ENCODE measurements at regions not wholly inside any gene's neighbourhood (a gene's known extent, or its start where the extent isn't known, plus 50 kb on each side); places are given as distances from the start of the nearest gene placed in this dataset.

DNA sequence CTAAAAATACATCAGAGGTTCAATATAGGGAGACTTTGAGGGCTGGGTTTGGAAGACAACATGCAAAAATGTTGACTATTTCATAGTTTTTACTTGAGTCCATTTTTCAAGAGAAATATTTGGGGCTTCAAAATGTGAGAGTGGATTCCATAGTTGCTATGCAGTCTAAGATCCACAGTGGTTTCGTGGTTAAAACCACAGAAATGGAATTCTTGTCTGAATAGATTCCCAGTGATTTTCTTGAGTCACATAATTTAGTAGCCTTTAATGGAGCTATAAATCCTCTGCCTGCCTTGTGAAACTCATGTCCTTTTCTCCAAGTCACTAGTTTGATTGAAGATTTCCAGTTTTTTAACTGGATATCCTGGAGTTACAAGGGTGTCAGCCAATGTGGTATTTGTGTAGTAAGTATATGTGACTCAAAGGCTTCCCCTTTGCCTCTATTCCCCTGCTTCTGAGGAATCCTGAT is 94.7 kb upstream of the RBMS3 start:
- no peak for DNase-seq (ENCODE audit: low spot score)

DNA sequence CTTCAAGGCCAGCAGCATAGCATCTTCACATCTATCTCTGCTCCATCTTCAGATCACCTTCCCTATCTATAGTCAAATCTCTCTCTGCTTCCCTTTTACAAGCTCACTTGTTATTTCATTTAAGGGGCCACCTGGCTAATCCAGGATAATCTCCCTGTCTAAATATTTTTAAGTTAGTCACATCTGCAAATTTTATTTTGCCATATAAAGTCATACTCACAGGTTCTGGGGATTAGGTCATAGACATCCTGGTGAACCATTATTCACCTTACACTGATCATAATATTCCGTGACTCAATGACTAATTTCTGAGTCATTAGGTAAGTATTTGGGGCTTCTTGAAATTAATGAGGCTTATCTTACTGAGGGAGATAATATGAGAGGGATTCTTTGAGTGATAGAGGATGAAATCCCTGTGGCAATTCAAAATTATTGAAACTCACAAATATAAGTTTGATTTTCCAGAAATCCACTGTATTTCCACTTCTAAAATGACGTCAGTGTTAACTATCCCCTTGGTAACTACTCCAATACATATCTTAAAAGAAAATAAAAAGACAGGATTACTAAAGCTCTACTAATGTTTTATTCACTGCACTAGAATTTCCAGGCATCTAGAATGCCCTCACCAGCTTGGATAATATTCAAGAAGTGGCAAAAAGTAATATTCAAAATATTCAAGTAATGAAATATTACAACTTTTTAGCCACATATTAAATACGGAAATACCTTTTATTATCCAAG is 93.7 kb upstream of the RBMS3 start:
- DNase-seq (ENCODE audit: low spot score): no peak

DNA sequence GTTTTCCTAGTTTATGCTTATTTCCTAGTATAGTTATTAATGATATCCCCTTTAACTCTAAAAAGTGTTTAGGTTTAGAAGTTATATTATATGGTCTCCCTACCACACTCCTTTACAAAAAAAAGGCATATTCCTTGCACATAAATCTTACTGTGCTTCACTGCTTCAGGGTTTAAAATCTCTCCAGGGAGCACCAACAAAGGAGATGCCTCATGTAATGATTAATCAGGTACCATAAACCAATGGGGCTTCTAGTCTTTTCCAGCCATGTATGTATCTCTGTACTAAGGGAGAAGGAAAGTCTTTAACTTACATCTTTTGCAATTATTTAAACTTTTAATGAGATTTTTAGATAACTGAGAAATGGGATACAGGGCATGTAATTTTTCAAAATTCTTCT is 91.5 kb upstream of the RBMS3 start:
- DNase-seq (ENCODE audit: low spot score): no peak

DNA sequence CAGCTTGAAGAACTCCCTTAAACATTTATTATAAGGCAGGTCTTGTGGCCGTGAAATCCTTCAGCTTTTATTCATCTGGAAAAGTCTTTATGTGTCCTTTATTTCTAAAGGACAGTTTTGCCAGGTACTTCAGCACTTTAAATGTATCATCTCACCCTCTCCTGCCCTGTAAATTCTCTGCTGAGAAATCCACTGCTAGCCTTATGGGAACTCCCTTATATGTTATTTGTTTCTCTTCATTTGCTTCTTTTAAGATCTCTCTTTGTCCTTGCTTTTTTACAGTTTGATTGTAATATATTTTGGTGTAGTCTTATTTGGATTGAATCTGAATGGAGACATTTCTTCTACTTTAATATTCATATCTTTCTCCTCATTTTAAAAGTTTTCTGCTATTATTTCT is 86.7 kb upstream of the RBMS3 start:
- DNase-seq (ENCODE audit: low spot score): no peak

DNA sequence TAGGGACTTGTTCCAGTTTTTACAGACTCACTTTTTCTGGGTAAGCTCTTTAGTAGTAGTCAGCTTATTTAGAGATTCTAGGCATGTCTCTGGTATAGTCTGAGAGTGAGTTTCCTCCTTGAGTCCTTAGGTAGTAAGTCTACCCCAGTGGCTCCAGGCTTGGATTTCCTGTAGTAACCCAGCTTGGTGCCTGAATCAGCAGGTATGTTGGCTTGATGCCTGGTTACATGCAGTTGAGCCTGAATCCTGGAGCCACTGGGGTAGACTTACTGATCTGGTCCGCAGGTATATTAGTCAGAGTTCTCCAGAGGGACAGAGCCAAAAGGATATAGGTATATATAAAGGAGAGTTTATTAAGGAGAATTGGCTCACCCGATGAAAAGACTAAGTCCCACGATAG is 85.8 kb upstream of the RBMS3 start:
- DNase-seq (ENCODE audit: low spot score): peak; percentile 6

DNA sequence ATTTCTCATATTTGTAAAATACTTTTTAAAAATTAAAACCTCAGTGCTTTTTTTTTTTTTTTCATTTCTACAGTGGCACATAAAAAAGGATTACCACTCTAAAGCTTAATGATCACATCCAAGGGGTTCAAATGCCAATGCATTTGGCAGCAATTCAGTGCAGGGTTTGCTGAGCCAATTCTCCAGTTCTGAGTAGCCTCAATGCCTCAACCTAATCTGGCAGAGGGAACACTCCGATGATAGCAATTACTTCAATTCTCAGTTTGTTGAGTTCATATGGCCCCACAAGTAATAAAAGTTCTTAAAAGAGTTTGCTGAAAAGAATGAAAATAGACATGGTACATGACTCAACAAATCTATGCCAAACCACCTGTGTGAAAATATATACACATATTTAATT is 79.3 kb upstream of the RBMS3 start:
- no peak for DNase-seq (ENCODE audit: low spot score)

DNA sequence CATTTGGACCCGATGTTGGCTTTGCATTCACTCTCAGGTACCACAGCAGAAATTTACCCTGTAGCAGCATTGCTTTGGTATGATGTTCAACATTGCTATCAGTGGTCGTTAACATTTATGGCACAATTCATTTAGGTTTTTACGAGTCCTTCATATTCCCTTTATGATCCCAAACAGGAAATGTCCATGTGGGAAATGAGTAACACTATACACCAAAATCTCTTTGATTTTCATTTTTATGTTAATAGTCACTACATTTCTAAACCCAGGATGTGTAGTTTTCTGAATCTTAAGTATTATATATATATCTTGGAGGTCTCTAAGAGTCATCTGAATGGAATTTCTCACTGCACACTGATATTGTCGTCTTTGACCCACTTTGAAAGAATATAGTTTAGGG is 78.5 kb upstream of the RBMS3 start:
- DNase-seq (ENCODE audit: low spot score): no peak

DNA sequence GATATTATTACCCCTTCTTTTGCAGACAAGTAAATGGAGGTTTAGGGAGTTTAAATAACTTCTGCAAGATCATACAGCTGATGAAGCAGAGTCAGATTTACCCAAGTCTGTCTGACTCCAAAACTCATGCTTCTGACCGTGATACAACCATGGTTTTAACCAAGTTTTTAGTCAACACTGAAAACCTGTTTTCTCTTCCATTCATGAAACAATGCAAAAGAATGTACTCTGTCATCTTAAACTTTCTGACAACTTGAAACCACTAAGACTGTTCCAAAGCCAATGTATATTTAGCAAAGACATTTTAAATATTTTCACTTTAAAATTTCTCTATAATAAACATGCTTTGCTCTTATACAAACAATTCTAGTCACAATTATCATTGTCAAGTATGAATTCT is 77.0 kb upstream of the RBMS3 start:
- no peak for DNase-seq (ENCODE audit: low spot score)

DNA sequence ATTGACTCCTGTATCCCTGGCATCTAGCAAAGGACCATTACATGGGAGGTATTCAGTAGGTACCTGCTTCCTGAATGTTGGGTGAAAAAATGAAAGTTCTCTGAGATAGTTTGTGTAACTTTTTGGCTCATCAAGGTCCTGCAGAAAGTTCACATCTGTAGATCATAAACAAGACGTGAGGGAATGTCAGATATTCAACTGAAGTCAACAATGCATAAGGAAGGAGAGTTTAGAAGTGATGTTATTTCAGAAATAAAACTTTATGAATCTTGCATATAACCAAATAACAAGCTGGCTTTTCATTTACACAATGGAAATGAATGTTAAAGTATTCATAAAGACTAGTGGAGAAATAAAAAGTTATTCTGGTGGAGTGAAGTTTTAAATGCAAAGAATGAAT is 73.4 kb upstream of the RBMS3 start:
- no peak for DNase-seq (ENCODE audit: low spot score)

DNA sequence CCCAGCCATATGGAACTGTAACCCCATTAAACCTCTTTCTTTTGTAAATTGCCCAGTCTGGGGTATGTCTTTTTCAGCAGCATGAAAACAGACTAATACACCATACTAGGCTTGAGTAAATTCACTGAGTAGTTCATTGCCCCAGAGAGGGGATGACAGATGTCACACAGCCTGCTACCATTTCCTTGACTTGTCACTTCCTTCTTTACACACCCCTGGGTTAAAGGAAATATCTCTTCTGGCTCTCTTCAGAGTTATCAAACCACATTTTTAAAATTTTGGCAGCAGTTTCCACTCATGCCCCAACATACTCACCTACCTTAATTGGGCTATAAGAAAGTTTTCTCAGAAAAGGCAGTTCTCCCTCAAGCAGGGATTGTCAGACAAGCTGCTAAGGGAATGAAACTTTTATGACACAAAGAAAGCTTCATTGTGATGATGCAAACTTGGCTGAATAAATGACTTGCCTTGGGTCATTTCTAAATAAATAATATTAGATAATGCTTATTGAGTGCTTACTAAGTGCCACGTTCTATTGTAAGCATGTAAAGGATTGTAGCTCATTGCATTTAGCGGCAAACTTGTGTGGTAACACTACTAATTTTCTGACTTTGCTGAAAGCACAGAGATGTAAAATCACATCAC is 68.0 kb upstream of the RBMS3 start:
- DNase-seq (ENCODE audit: low spot score): no peak

DNA sequence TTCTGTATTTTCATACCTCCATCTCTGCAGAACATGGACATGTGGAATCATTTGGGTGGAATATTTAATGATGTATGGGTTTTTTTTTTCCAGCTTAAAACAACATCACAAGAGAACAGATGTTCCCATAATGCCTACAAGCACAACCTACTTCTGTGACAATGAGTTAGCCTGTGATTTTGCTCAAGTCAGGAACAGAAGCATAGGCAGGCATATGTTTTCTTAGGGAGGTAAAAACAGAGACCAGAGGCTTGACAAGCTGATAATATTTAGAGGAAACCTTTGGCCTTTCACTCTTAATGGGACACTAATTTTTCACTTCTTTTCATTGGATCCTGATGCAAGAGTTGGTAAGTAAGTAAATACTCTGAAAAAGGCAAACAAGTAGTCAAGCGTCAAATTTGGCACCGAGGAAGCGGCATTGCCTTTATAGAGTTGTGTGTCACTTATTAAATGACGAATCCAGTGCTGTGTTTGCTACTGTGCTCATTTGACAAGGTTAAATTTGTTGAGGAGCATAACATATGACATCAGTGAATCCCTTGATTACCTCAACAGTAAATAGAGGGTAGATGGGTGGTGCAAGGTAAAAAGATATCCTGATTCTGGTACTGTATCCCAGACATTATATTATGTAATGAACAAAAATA is 66.7 kb upstream of the RBMS3 start:
- DNase-seq (ENCODE audit: low spot score): no peak

DNA sequence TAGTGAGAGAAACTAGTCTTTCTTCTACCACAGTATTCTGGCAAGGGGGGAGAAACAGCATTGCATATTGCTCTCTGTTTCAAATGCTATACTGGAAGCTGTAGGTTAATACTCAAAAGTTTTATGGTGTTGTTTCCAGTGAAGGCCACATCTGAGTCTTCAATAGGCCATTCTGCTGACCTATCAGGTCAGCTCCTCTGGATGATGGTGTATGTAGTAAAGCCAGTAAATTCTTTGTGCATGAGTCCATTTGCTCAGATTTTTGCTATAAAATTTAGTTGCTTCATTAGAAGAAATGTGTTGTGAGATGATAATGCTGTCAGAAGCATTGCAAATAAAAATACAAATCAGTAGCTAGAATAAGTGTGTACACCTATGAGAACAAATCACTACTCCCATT is 64.9 kb upstream of the RBMS3 start:
- DNase-seq (ENCODE audit: low spot score): no peak

DNA sequence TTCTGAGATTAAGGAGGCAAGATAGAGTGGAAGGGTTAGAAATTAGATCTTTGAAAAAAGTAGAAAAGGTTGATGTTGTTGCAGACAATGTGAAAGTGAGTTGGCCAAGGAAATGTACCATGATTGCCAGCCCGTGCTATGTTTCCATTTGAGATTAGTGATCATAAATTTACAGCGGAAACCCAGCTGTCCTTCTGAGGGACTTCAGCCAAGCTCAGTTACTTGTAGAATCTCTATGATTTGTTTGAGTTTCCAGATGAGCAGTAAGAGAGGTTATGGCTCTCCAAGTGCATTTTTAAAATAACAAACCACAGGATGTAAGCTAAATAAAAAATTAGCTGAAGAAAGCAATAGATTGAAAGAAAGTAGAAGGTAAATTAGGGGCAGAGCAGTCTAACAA is 54.2 kb upstream of the RBMS3 start:
- no peak for DNase-seq (ENCODE audit: low spot score)

DNA sequence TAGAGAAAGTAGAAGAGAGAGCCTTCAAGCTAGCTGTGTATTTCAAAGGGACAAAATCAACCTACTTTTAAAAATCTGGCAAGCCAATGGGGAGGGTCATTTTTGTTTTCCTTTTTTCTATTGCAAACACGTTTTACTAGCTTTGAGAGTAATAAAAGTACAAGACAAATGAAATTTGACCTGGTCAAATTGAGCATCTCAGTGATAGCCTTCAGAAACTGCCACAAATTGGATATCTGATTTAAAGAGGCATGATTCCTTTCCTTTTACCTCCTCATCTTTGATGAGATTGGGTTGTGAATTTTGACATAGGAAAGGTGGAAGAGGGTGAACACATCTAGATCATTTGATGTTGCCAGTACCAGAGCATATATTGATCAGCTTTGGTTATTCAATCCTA is 53.6 kb upstream of the RBMS3 start:
- DNase-seq (ENCODE audit: low spot score): no peak
